ENCODE measurements at regions not wholly inside any gene's neighbourhood (a gene's known extent, or its start where the extent isn't known, plus 50 kb on each side); places are given as distances from the start of the nearest gene placed in this dataset.
A peak's percentile ranks its signal among the peaks of the same experiment; 100 is the strongest.

GRCh38 chr1:214993419-214993818 is 89.1 kb upstream of the KCNK2 start:
- Histone ChIP-seq H3K9me3 (replicated peaks; ENCODE audit: control insufficient read depth, low read depth, low read length) (no peaks in the 10 kb centered on the region), H3K36me3 (ENCODE audit: control insufficient read depth, insufficient read depth, low read length) (no peaks in the 10 kb centered on the region), H3K27ac (ENCODE audit: low read length) (no peak overlapping the region), H3K4me3 (ENCODE audit: low read length) (no peak overlapping the region), H3K27me3 (ENCODE audit: control insufficient read depth, insufficient read depth, low read length) (no peaks in the 10 kb centered on the region), H3K4me1 (ENCODE audit: control insufficient read depth, insufficient read depth, low read length) (no peaks in the 10 kb centered on the region)
- DNase-seq, result peak; percentile 12

GRCh38 chr1:214997685-214998084 is 84.9 kb upstream of the KCNK2 start:
- Histone ChIP-seq H3K9me3 (replicated peaks; ENCODE audit: control insufficient read depth, low read depth, low read length) (no peaks in the 10 kb centered on the region), H3K27me3 (ENCODE audit: control insufficient read depth, insufficient read depth, low read length) (no peaks in the 10 kb centered on the region), H3K4me1 (ENCODE audit: control insufficient read depth, insufficient read depth, low read length) (no peaks in the 10 kb centered on the region), H3K27ac (ENCODE audit: low read length) (no peak overlapping the region), H3K36me3 (ENCODE audit: control insufficient read depth, insufficient read depth, low read length) (no peaks in the 10 kb centered on the region), H3K4me3 (ENCODE audit: low read length) (no peak overlapping the region)
- DNase-seq, result no peak
- 92% methylated on average over 2 of the region's 3 CpGs for WGBS (ENCODE audit: insufficient coverage)

- Histone ChIP-seq H3K27me3 (ENCODE audit: control insufficient read depth, insufficient read depth, low read length) (no peaks in the 10 kb centered on the region), H3K36me3 (ENCODE audit: control insufficient read depth, insufficient read depth, low read length) (no peaks in the 10 kb centered on the region), H3K4me3 (ENCODE audit: low read length) (no peak overlapping the region), H3K4me1 (ENCODE audit: control insufficient read depth, insufficient read depth, low read length) (no peaks in the 10 kb centered on the region), H3K27ac (ENCODE audit: low read length) (no peak overlapping the region), H3K9me3 (replicated peaks; ENCODE audit: control insufficient read depth, low read depth, low read length) (no peaks in the 10 kb centered on the region)
- DNase-seq, result no peak
- WGBS (ENCODE audit: insufficient coverage), result 100% methylated on average over 3 of the region's 4 CpGs
Measured at GRCh38 chr1:215001419-215002021, 81.0 kb upstream of the KCNK2 start.

- peak; percentile 12 for DNase-seq
- Histone ChIP-seq H3K27me3 (ENCODE audit: control insufficient read depth, insufficient read depth, low read length) (no peaks in the 10 kb centered on the region), H3K4me3 (ENCODE audit: low read length) (no peak overlapping the region), H3K4me1 (ENCODE audit: control insufficient read depth, insufficient read depth, low read length) (no peaks in the 10 kb centered on the region), H3K9me3 (replicated peaks; ENCODE audit: control insufficient read depth, low read depth, low read length) (no peaks in the 10 kb centered on the region), H3K36me3 (ENCODE audit: control insufficient read depth, insufficient read depth, low read length) (no peaks in the 10 kb centered on the region), H3K27ac (ENCODE audit: low read length) (no peak overlapping the region)
- no CpG with 5 or more reads among the region's 4 CpGs for WGBS (ENCODE audit: insufficient coverage)
Measured at GRCh38 chr1:215002471-215002870, 80.1 kb upstream of the KCNK2 start.

GRCh38 chr1:215003686-215004085 is 78.9 kb upstream of the KCNK2 start:
- DNase-seq, result no peak
- Histone ChIP-seq H3K4me1 (ENCODE audit: control insufficient read depth, insufficient read depth, low read length) (no peaks in the 10 kb centered on the region), H3K36me3 (ENCODE audit: control insufficient read depth, insufficient read depth, low read length) (no peaks in the 10 kb centered on the region), H3K4me3 (ENCODE audit: low read length) (no peak overlapping the region), H3K27ac (ENCODE audit: low read length) (no peak overlapping the region), H3K9me3 (replicated peaks; ENCODE audit: control insufficient read depth, low read depth, low read length) (no peaks in the 10 kb centered on the region), H3K27me3 (ENCODE audit: control insufficient read depth, insufficient read depth, low read length) (no peaks in the 10 kb centered on the region)
- 100% methylated on average over 1 of the region's 2 CpGs for WGBS (ENCODE audit: insufficient coverage)

- no peaks in the 10 kb centered on the region for H3K27me3 ChIP-seq (ENCODE audit: control insufficient read depth, insufficient read depth, low read length)
- no peaks in the 10 kb centered on the region for H3K36me3 ChIP-seq (ENCODE audit: control insufficient read depth, insufficient read depth, low read length)
- peak overlapping the region; percentile 49 for H3K27ac ChIP-seq (ENCODE audit: low read length)
- peak; percentile 47 for DNase-seq
- no CpG with 5 or more reads among the region's 2 CpGs for WGBS (ENCODE audit: insufficient coverage)
- H3K9me3 ChIP-seq (replicated peaks; ENCODE audit: control insufficient read depth, low read depth, low read length), result no peaks in the 10 kb centered on the region
- H3K4me1 ChIP-seq (ENCODE audit: control insufficient read depth, insufficient read depth, low read length), result no peaks in the 10 kb centered on the region
- H3K4me3 ChIP-seq (ENCODE audit: low read length), result no peak overlapping the region
Measured at GRCh38 chr1:215004121-215004827, 78.3 kb upstream of the KCNK2 start.

GRCh38 chr1:215005078-215005477 is 77.5 kb upstream of the KCNK2 start:
- peak; percentile 30 for DNase-seq
- WGBS (ENCODE audit: insufficient coverage), result no CpG with 5 or more reads among the region's 5 CpGs

GRCh38 chr1:215005656-215006345 is 76.7 kb upstream of the KCNK2 start:
- peak; percentile 28 for DNase-seq
- H3K4me3 ChIP-seq (ENCODE audit: low read length), result no peak overlapping the region

More at GRCh38 chr1:215005078-215005477, 77.5 kb upstream of the KCNK2 start:
- no peak overlapping the region for H3K4me3 ChIP-seq (ENCODE audit: low read length)
- no peaks in the 10 kb centered on the region for H3K9me3 ChIP-seq (replicated peaks; ENCODE audit: control insufficient read depth, low read depth, low read length)
- H3K27me3 ChIP-seq (ENCODE audit: control insufficient read depth, insufficient read depth, low read length), result no peaks in the 10 kb centered on the region
- H3K27ac ChIP-seq (ENCODE audit: low read length), result no peak overlapping the region
- no peaks in the 10 kb centered on the region for H3K36me3 ChIP-seq (ENCODE audit: control insufficient read depth, insufficient read depth, low read length)
- H3K4me1 ChIP-seq (ENCODE audit: control insufficient read depth, insufficient read depth, low read length), result no peaks in the 10 kb centered on the region

GRCh38 chr1:215007880-215008279 is 74.7 kb upstream of the KCNK2 start:
- Histone ChIP-seq H3K4me3 (ENCODE audit: low read length) (no peak overlapping the region), H3K36me3 (ENCODE audit: control insufficient read depth, insufficient read depth, low read length) (no peaks in the 10 kb centered on the region), H3K4me1 (ENCODE audit: control insufficient read depth, insufficient read depth, low read length) (no peaks in the 10 kb centered on the region), H3K27me3 (ENCODE audit: control insufficient read depth, insufficient read depth, low read length) (no peaks in the 10 kb centered on the region), H3K27ac (ENCODE audit: low read length) (no peak overlapping the region), H3K9me3 (replicated peaks; ENCODE audit: control insufficient read depth, low read depth, low read length) (no peaks in the 10 kb centered on the region)
- peak; percentile 79 for DNase-seq

More at GRCh38 chr1:215005656-215006345, 76.7 kb upstream of the KCNK2 start:
- no peaks in the 10 kb centered on the region for H3K36me3 ChIP-seq (ENCODE audit: control insufficient read depth, insufficient read depth, low read length)
- WGBS (ENCODE audit: insufficient coverage), result no CpG with 5 or more reads among the region's 9 CpGs
- no peaks in the 10 kb centered on the region for H3K4me1 ChIP-seq (ENCODE audit: control insufficient read depth, insufficient read depth, low read length)
- no peaks in the 10 kb centered on the region for H3K9me3 ChIP-seq (replicated peaks; ENCODE audit: control insufficient read depth, low read depth, low read length)
- no peak overlapping the region for H3K27ac ChIP-seq (ENCODE audit: low read length)
- no peaks in the 10 kb centered on the region for H3K27me3 ChIP-seq (ENCODE audit: control insufficient read depth, insufficient read depth, low read length)

- no peaks in the 10 kb centered on the region for H3K36me3 ChIP-seq (ENCODE audit: control insufficient read depth, insufficient read depth, low read length)
- no peak for DNase-seq
- H3K27ac ChIP-seq (ENCODE audit: low read length), result no peak overlapping the region
- H3K27me3 ChIP-seq (ENCODE audit: control insufficient read depth, insufficient read depth, low read length), result no peaks in the 10 kb centered on the region
- no peak overlapping the region for H3K4me3 ChIP-seq (ENCODE audit: low read length)
- H3K9me3 ChIP-seq (replicated peaks; ENCODE audit: control insufficient read depth, low read depth, low read length), result peaks cover 3% of the 10 kb centered on the region
- no peaks in the 10 kb centered on the region for H3K4me1 ChIP-seq (ENCODE audit: control insufficient read depth, insufficient read depth, low read length)
- WGBS (ENCODE audit: insufficient coverage), result 67% methylated on average over 1 of the region's 3 CpGs
Measured at GRCh38 chr1:215018555-215018954, 64.0 kb upstream of the KCNK2 start.

Data from muscle of leg (tissue), 3 donors.